Smooth muscle cell (in vitro differentiated cells): ENCODE measurements at regions not wholly inside any gene's neighbourhood (a gene's known extent, or its start where the extent isn't known, plus 50 kb on each side); places are given as distances from the start of the nearest gene placed in this dataset.
"Not testable (repeated sequence)": the region's sequence is repeated elsewhere in the genome, so short reads cannot be mapped to it uniquely, and the experiment has no call there.

Experiments
- DNase-seq: peaks from one replicate; lab custom pipeline; 2025; ENCODE audit not compliant: unreplicated experiment; lab: John Stamatoyannopoulos, UW
- H2AFZ ChIP-seq: fragments of 200-600 bp; sonication (generic); 2 replicates; pipeline ENCODE4 v1.6.0; 2016; ENCODE audit warnings: antibody characterized with exemption, low read depth, mild to moderate bottlenecking
- H3F3A ChIP-seq: fragments of 200-600 bp; sonication (generic); 2 replicates; pipeline ENCODE4 v1.6.0; 2017; ENCODE audit warnings: antibody characterized with exemption, low read depth
- H3K27ac ChIP-seq: fragments of 200-600 bp; sonication (generic); 2 replicates; pipeline ENCODE4 v1.5.1; 2016; ENCODE audit warnings: low read depth, mild to moderate bottlenecking
- H3K27me3 ChIP-seq: fragments of 200-600 bp; sonication (generic); 2 replicates; pipeline ENCODE4 v1.6.1; 2016; ENCODE audit warnings: low read depth, mild to moderate bottlenecking
- H3K36me3 ChIP-seq: fragments of 200-600 bp; sonication (generic); 2 replicates; pipeline ENCODE4 v1.5.1; 2016; ENCODE audit warnings: low read depth
- H3K4me1 ChIP-seq: fragments of 200-600 bp; sonication (generic); 2 replicates; pipeline ENCODE4 v1.5.1; 2016; ENCODE audit warnings: low read depth
- H3K4me2 ChIP-seq: fragments of 200-600 bp; sonication (generic); 2 replicates; pipeline ENCODE4 v1.6.0; 2016; ENCODE audit warnings: mild to moderate bottlenecking
- H3K4me3 ChIP-seq: fragments of 200-600 bp; sonication (generic); 2 replicates; pipeline ENCODE4 v1.5.1; 2016; ENCODE audit warnings: mild to moderate bottlenecking
- H3K79me2 ChIP-seq: fragments of 200-600 bp; sonication (generic); 2 replicates; pipeline ENCODE4 v1.6.0; 2016; ENCODE audit warnings: low read depth, mild to moderate bottlenecking
- H3K9ac ChIP-seq: fragments of 200-600 bp; sonication (generic); 2 replicates; pipeline ENCODE4 v1.6.0; 2016; ENCODE audit warnings: low read depth
- H3K9me3 ChIP-seq: fragments of 200-600 bp; sonication (generic); replicated peaks from 2 replicates; pipeline ENCODE4 v1.5.1; 2016; ENCODE audit warnings: low read depth
- H4K20me1 ChIP-seq: fragments of 200-600 bp; sonication (generic); 2 replicates; pipeline ENCODE4 v1.6.0; 2016; ENCODE audit warnings: low read depth
- CTCF ChIP-seq: fragments of 200-600 bp; sonication (generic); IDR thresholded peaks from 2 replicates; pipeline ENCODE4 v1.5.1; 2017; ENCODE audit warnings: borderline replicate concordance, mild to moderate bottlenecking, antibody characterized with exemption; ENCODE audit not compliant: insufficient read depth, poor library complexity, severe bottlenecking
- WGBS: methylation state at CpG from one replicate; pipeline ENCODE4 v1.1.7; 2016; ENCODE audit warnings: low lambda C conversion rate; 5-methylcytosine and 5-hydroxymethylcytosine counted together

- no peak for TF ChIP-seq CTCF
- H3K27ac ChIP-seq = no peak overlapping the region
- H3K4me2 ChIP-seq = no peak overlapping the region
- no peaks in the 10 kb centered on the region for H3K27me3 ChIP-seq
- H2AFZ ChIP-seq = no peak overlapping the region
- no peak overlapping the region for H3K9ac ChIP-seq
- no peak for DNase-seq
- H3F3A ChIP-seq = no peaks in the 10 kb centered on the region
- no peaks in the 10 kb centered on the region for H3K9me3 ChIP-seq
- no peaks in the 10 kb centered on the region for H3K36me3 ChIP-seq
- no peaks in the 10 kb centered on the region for H3K79me2 ChIP-seq
- no peaks in the 10 kb centered on the region for H3K4me1 ChIP-seq
- WGBS = 91% methylated on average over 10 of the region's 10 CpGs
- H4K20me1 ChIP-seq = no peaks in the 10 kb centered on the region
- no peak overlapping the region for H3K4me3 ChIP-seq
These were observed 458.5 kb downstream of the RBFOX1 start for GRCh38 chr16:7791028-7791590.

- no peak overlapping the region for H2AFZ ChIP-seq
- H4K20me1 ChIP-seq = no peaks in the 10 kb centered on the region
- no peak overlapping the region for H3K9ac ChIP-seq
- no peaks in the 10 kb centered on the region for H3K36me3 ChIP-seq
- no peaks in the 10 kb centered on the region for H3F3A ChIP-seq
- no peaks in the 10 kb centered on the region for H3K27me3 ChIP-seq
- no peak for DNase-seq
- H3K9me3 ChIP-seq = no peaks in the 10 kb centered on the region
- no peaks in the 10 kb centered on the region for H3K79me2 ChIP-seq
- H3K4me3 ChIP-seq = no peak overlapping the region
- H3K4me2 ChIP-seq = no peak overlapping the region
- TF ChIP-seq CTCF = no peak
- H3K4me1 ChIP-seq = no peaks in the 10 kb centered on the region
- 86% methylated on average over 1 of the region's 1 CpG for WGBS
- H3K27ac ChIP-seq = no peak overlapping the region
These were observed 442.4 kb downstream of the RBFOX1 start for GRCh38 chr16:7775072-7775488.

GRCh38 chr16:7772722-7773121 is 440.1 kb downstream of the RBFOX1 start:
- Histone ChIP-seq H3K9me3 (no peaks in the 10 kb centered on the region), H3K4me2 (no peak overlapping the region), H4K20me1 (no peaks in the 10 kb centered on the region), H3K36me3 (no peaks in the 10 kb centered on the region), H3K27me3 (no peaks in the 10 kb centered on the region), H2AFZ (no peak overlapping the region), H3F3A (no peaks in the 10 kb centered on the region), H3K9ac (no peak overlapping the region), H3K79me2 (no peaks in the 10 kb centered on the region), H3K4me1 (no peaks in the 10 kb centered on the region), H3K27ac (no peak overlapping the region), H3K4me3 (no peak overlapping the region)
- WGBS = 71% methylated on average over 8 of the region's 8 CpGs
- TF ChIP-seq CTCF = no peak
- no peak for DNase-seq

GRCh38 chr16:7769091-7769490 is 436.4 kb downstream of the RBFOX1 start:
- WGBS = 91% methylated on average over 6 of the region's 6 CpGs
- not testable (repeated sequence) for H3F3A ChIP-seq, H3K4me1 ChIP-seq, H4K20me1 ChIP-seq, H3K4me2 ChIP-seq, DNase-seq, H2AFZ ChIP-seq, H3K4me3 ChIP-seq, H3K9me3 ChIP-seq, H3K9ac ChIP-seq, H3K27ac ChIP-seq, H3K79me2 ChIP-seq, H3K36me3 ChIP-seq, H3K27me3 ChIP-seq
